HCT116 (cell line): ENCODE measurements at regions not wholly inside any gene's neighbourhood (a gene's known extent, or its start where the extent isn't known, plus 50 kb on each side); places are given as distances from the start of the nearest gene placed in this dataset.

ENCODE experiments used
- ATAC-seq: fragments of 200-7000 bp; cut with Tn5 transposase; 2 replicates; pipeline ENCODE4 v1.9.1; 2020; ENCODE audit warnings: mild to moderate bottlenecking, moderate library complexity
- BruUV-seq: library from RNA; stranded (reverse); fragments of 400-500 nt; replicated peaks from 2 replicates; lab custom pipeline; 2021; lab: Mats Ljungman, UMichigan
- CTCF ChIA-PET: fragments of 300-600 bp; sonication (Branson Sonifier 250); formaldehyde crosslinking; loops from one replicate; lab custom pipeline; 2021; ENCODE audit warnings: antibody characterized with exemption; lab: Charles Lee
- POLR2A ChIA-PET: fragments of 300-600, 350-600 bp; sonication (Branson Sonifier 250); formaldehyde crosslinking; loops from one replicate; lab custom pipeline; 2021; ENCODE audit warnings: antibody characterized with exemption; lab: Charles Lee
- RAD21 ChIA-PET, 2 experiments: fragments of 300-600 bp; sonication (Branson Sonifier 250); formaldehyde crosslinking; loops; one replicate each; lab custom pipeline; 2023; ENCODE audit warnings: low total read pairs in 2 of 2; ENCODE audit not compliant: uncharacterized antibody in 2 of 2, unreplicated experiment in 2 of 2, low non-redundant PET in 1 of 2; lab: Charles Lee
- DNase-seq: peaks from one replicate; pipeline ENCODE4 v3.0.0-alpha.2; 2010; ENCODE audit warnings: low read depth, low spot score
- H2AFZ ChIP-seq: fragments of 200-600 bp; shearing (Covaris generic), sonication (generic); 2 replicates; pipeline ENCODE4 v1.6.1; 2017; ENCODE audit warnings: low read depth, mixed run types, mixed read lengths, antibody characterized with exemption, low read length; ENCODE audit not compliant: poor library complexity, severe bottlenecking
- H3K27ac ChIP-seq: 2 replicates; pipeline ENCODE4 v1.5.1; 2012; ENCODE audit warnings: low read depth, low read length
- H3K27me3 ChIP-seq: fragments of 200-600 bp; sonication (generic); 2 replicates; pipeline ENCODE4 v1.6.1; 2016; ENCODE audit warnings: mixed run types, low read length, mixed read lengths; ENCODE audit not compliant: insufficient read depth
- H3K36me3 ChIP-seq, 2 experiments: fragments of 200-500 bp in 1 of 2; fragments of 200-600 bp in 1 of 2; sonication (Bioruptor generic) in 1 of 2; sonication (generic) in 1 of 2; 2 replicates each; pipeline versions ENCODE4 v1.5.1 to v1.6.1; 2014 to 2016; ENCODE audit warnings: low read length in 2 of 2, inconsistent platforms in 1 of 2, mixed read lengths in 1 of 2, mixed run types in 1 of 2; ENCODE audit not compliant: insufficient read depth in 2 of 2, control insufficient read depth in 1 of 2
- H3K4me1 ChIP-seq, 2 experiments: fragments of 200-600 bp in 1 of 2; sonication (generic) in 1 of 2; 2 replicates each; pipeline versions ENCODE4 v1.5.1 to v1.6.1; 2012 to 2017; ENCODE audit warnings: low read length in 2 of 2, inconsistent platforms in 1 of 2, mild to moderate bottlenecking in 1 of 2, mixed read lengths in 1 of 2, mixed run types in 1 of 2, moderate library complexity in 1 of 2; ENCODE audit not compliant: insufficient read depth in 2 of 2, control insufficient read depth in 1 of 2
- H3K4me2 ChIP-seq: fragments of 200-600 bp; sonication (generic); 2 replicates; pipeline ENCODE4 v1.6.1; 2017; ENCODE audit warnings: mixed run types, low read length, mixed read lengths
- H3K4me3 ChIP-seq, 2 experiments: fragments of 200-600 bp in 1 of 2; sonication (generic) in 1 of 2; replicated peaks in 1 of 2; 2 replicates each; pipeline ENCODE4 v1.5.1; 2011 to 2016; ENCODE audit warnings: low read length in 2 of 2, control low read depth in 1 of 2, low read depth in 1 of 2, mild to moderate bottlenecking in 1 of 2, mixed read lengths in 1 of 2, mixed run types in 1 of 2
- H3K79me2 ChIP-seq: fragments of 200-600 bp; sonication (generic); 2 replicates; pipeline ENCODE4 v1.6.1; 2017; ENCODE audit warnings: mild to moderate bottlenecking, mixed run types, low read length, moderate library complexity, mixed read lengths; ENCODE audit not compliant: insufficient read depth
- H3K9ac ChIP-seq: fragments of 200-600 bp; sonication (generic); 2 replicates; pipeline ENCODE4 v1.6.1; 2016; ENCODE audit warnings: low read length, mixed read lengths
- H3K9me2 ChIP-seq: fragments of 200-600 bp; sonication (generic), shearing (Covaris generic); 2 replicates; pipeline ENCODE4 v1.6.1; 2017; ENCODE audit warnings: mixed run types, mild to moderate bottlenecking, moderate library complexity; ENCODE audit not compliant: insufficient read depth
- H3K9me3 ChIP-seq, 2 experiments: fragments of 200-500 bp in 1 of 2; fragments of 200-600 bp in 1 of 2; sonication (Bioruptor generic) in 1 of 2; sonication (generic) in 1 of 2; 2 replicates each; pipeline ENCODE4 v1.6.1; 2014 to 2017; ENCODE audit warnings: low read length in 2 of 2, mixed read lengths in 2 of 2, inconsistent platforms in 1 of 2, low read depth in 1 of 2, mild to moderate bottlenecking in 1 of 2, mixed run types in 1 of 2, moderate library complexity in 1 of 2; ENCODE audit not compliant: control insufficient read depth in 1 of 2, insufficient read depth in 1 of 2
- H4K20me1 ChIP-seq: fragments of 200-600 bp; sonication (generic), shearing (Covaris generic); 2 replicates; pipeline ENCODE4 v1.6.1; 2017; ENCODE audit warnings: mixed run types, mild to moderate bottlenecking, moderate library complexity; ENCODE audit not compliant: insufficient read depth
- EGR1 ChIP-seq: IDR thresholded peaks from 2 replicates; pipeline ENCODE4 v1.6.1; 2012; ENCODE audit warnings: low read depth
- FOSL1 ChIP-seq: IDR thresholded peaks from 2 replicates; pipeline ENCODE4 v1.6.1; 2012; ENCODE audit warnings: low read depth
- JUND ChIP-seq: IDR thresholded peaks from 2 replicates; pipeline ENCODE4 v1.6.1; 2012
- MAX ChIP-seq: IDR thresholded peaks from 2 replicates; pipeline ENCODE4 v1.6.1; 2012
- POLR2A ChIP-seq: IDR thresholded peaks from 2 replicates; pipeline ENCODE4 v1.7.0; 2011; ENCODE audit warnings: borderline replicate concordance; ENCODE audit not compliant: insufficient read depth, insufficient read length; ENCODE audit errors: extremely low read depth
- POLR2AphosphoS5 ChIP-seq: IDR thresholded peaks from 2 replicates; pipeline ENCODE4 v1.6.1; 2011; ENCODE audit warnings: mild to moderate bottlenecking, low read depth, low read length, moderate library complexity
- SIN3A ChIP-seq: IDR thresholded peaks from 2 replicates; pipeline ENCODE4 v1.6.1; 2012; ENCODE audit warnings: low read depth
- SP1 ChIP-seq: IDR thresholded peaks from 2 replicates; pipeline ENCODE4 v1.6.1; 2012; ENCODE audit warnings: low read depth
- TCF7L2 ChIP-seq: IDR thresholded peaks from 2 replicates; pipeline ENCODE4 v1.7.0; 2011; ENCODE audit warnings: borderline replicate concordance, inconsistent platforms; ENCODE audit not compliant: insufficient read depth, insufficient read length; ENCODE audit errors: extremely low read depth
- ZFX ChIP-seq: fragments of 450-650 bp; IDR thresholded peaks from 2 replicates; pipeline ENCODE4 v1.6.1; 2017
- ZNF274 ChIP-seq: fragments of 200-500 bp; sonication (Bioruptor generic); IDR thresholded peaks from 2 replicates; pipeline ENCODE4 v1.6.1; 2014; ENCODE audit warnings: mild to moderate bottlenecking, low read depth, low read length, inconsistent platforms
- intact Hi-C: fragments of 100-400 bp; cut with micrococcal nuclease; formaldehyde crosslinking; loops from 2 replicates; pipeline ENCODE4 v1.10.0; 2022
- TF ChIP-seq, protein P1 (sequence below): IDR thresholded peaks from 2 replicates; pipeline ENCODE4 v1.6.1; 2012
- TF ChIP-seq, protein P2 (sequence below): IDR thresholded peaks from 2 replicates; pipeline ENCODE4 v1.6.1; 2011; ENCODE audit warnings: mild to moderate bottlenecking, low read length, moderate library complexity; ENCODE audit not compliant: insufficient replicate concordance; ENCODE audit errors: extremely low read depth

- H3K4me3 ChIP-seq, result no peak overlapping the region
- CTCF ChIA-PET, result no interaction called here
- H4K20me1 ChIP-seq, result no peaks in the 10 kb centered on the region
- no peaks in the 10 kb centered on the region for H3K79me2 ChIP-seq
- H3K4me1 ChIP-seq, result no peaks in the 10 kb centered on the region
- H3K9ac ChIP-seq, result no peak overlapping the region
- POLR2A ChIA-PET, result no interaction called here
- DNase-seq (no peak), ATAC-seq (no peak)
- BruUV-seq, result no TSS peak
- intact Hi-C loops, result no loop called here
- TF ChIP-seq, protein P1, sequence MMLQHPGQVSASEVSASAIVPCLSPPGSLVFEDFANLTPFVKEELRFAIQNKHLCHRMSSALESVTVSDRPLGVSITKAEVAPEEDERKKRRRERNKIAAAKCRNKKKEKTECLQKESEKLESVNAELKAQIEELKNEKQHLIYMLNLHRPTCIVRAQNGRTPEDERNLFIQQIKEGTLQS, result no peak
- no peak for TF ChIP-seq EGR1
- TF ChIP-seq FOSL1, result no peak
- no peak for TF ChIP-seq TCF7L2
- TF ChIP-seq JUND, result no peak
- TF ChIP-seq POLR2A, result no peak
- TF ChIP-seq SIN3A, result no peak
- no peak for TF ChIP-seq ZFX
- TF ChIP-seq POLR2AphosphoS5, result no peak
- TF ChIP-seq, protein P2, sequence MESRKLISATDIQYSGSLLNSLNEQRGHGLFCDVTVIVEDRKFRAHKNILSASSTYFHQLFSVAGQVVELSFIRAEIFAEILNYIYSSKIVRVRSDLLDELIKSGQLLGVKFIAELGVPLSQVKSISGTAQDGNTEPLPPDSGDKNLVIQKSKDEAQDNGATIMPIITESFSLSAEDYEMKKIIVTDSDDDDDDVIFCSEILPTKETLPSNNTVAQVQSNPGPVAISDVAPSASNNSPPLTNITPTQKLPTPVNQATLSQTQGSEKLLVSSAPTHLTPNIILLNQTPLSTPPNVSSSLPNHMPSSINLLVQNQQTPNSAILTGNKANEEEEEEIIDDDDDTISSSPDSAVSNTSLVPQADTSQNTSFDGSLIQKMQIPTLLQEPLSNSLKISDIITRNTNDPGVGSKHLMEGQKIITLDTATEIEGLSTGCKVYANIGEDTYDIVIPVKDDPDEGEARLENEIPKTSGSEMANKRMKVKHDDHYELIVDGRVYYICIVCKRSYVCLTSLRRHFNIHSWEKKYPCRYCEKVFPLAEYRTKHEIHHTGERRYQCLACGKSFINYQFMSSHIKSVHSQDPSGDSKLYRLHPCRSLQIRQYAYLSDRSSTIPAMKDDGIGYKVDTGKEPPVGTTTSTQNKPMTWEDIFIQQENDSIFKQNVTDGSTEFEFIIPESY, result no peak
- TF ChIP-seq MAX, result no peak
- TF ChIP-seq SP1, result no peak
- no peak for TF ChIP-seq ZNF274
- no peaks in the 10 kb centered on the region for H3K27me3 ChIP-seq
- RAD21 ChIA-PET, result no interaction called here
- H3K9me3 ChIP-seq, result no peaks in the 10 kb centered on the region
- no peak overlapping the region for H2AFZ ChIP-seq
- H3K27ac ChIP-seq, result no peak overlapping the region
- no peak overlapping the region for H3K4me2 ChIP-seq
- H3K9me2 ChIP-seq, result no peaks in the 10 kb centered on the region
- H3K36me3 ChIP-seq, result no peaks in the 10 kb centered on the region
These were observed 957.9 kb upstream of the PRKX start for GRCh38 chrX:4671344-4671743.
